ENCODE measurements at regions not wholly inside any gene's neighbourhood (a gene's known extent, or its start where the extent isn't known, plus 50 kb on each side); places are given as distances from the start of the nearest gene placed in this dataset.

GRCh38 chr12:60201891-60202290 is 606.1 kb downstream of the SLC16A7 start:
- no peak for TF ChIP-seq CTCF (IDR thresholded peaks at IDR 0.05)
- no peak for TF ChIP-seq POLR2A (IDR thresholded peaks at IDR 0.05)

Data from adrenal gland (tissue), 5 donors.